Lower leg skin (tissue), 3 donors: ENCODE measurements at regions not wholly inside any gene's neighbourhood (a gene's known extent, or its start where the extent isn't known, plus 50 kb on each side); places are given as distances from the start of the nearest gene placed in this dataset.

Source experiments
- POLR2A ChIP-seq, 2 donors: fragments of 450-650 bp; IDR thresholded peaks; one replicate each; pipeline ENCODE4 v1.6.1; 2016 to 2017; ENCODE audit warnings: antibody characterized with exemption in 2 of 2, mild to moderate bottlenecking in 1 of 2, moderate library complexity in 1 of 2
- TF ChIP-seq, protein P1 (sequence below), 3 donors: fragments of 450-650 bp; IDR thresholded peaks; one replicate each; pipeline ENCODE4 v1.5.1; 2016; ENCODE audit warnings: antibody characterized with exemption in 3 of 3, mild to moderate bottlenecking in 3 of 3, moderate library complexity in 2 of 3

DNA sequence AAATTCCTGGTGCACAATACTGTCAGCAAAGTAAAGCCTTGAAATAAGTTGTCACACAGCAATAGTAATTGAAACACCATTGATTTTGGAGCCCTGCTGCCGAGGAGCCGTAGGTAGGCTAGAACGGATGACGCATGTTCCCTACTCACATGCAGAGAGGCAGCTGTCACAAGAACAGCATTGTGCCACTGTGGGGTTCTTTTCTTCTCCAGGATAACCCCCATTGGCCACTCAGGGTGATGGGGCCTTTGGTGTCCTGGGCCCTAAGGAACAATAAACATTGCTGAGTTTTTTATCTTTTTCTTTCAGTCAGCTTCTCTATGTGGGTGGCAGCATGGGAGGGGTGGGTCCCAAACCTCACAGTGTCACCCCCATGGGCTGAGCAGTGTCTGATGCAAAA is 542.3 kb downstream of the BCOR start:
- no peak for TF ChIP-seq POLR2A (IDR thresholded peaks at IDR 0.05)
- TF ChIP-seq, protein P1, sequence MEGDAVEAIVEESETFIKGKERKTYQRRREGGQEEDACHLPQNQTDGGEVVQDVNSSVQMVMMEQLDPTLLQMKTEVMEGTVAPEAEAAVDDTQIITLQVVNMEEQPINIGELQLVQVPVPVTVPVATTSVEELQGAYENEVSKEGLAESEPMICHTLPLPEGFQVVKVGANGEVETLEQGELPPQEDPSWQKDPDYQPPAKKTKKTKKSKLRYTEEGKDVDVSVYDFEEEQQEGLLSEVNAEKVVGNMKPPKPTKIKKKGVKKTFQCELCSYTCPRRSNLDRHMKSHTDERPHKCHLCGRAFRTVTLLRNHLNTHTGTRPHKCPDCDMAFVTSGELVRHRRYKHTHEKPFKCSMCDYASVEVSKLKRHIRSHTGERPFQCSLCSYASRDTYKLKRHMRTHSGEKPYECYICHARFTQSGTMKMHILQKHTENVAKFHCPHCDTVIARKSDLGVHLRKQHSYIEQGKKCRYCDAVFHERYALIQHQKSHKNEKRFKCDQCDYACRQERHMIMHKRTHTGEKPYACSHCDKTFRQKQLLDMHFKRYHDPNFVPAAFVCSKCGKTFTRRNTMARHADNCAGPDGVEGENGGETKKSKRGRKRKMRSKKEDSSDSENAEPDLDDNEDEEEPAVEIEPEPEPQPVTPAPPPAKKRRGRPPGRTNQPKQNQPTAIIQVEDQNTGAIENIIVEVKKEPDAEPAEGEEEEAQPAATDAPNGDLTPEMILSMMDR (IDR thresholded peaks at IDR 0.05) = no peak
